Right ventricle myocardium superior (tissue), 1 donor: ENCODE measurements at regions not wholly inside any gene's neighbourhood (a gene's known extent, or its start where the extent isn't known, plus 50 kb on each side); places are given as distances from the start of the nearest gene placed in this dataset.
"Not testable (repeated sequence)": the region's sequence is repeated elsewhere in the genome, so short reads cannot be mapped to it uniquely, and the experiment has no call there.

ENCODE experiments used
- ATAC-seq: fragments of 200-7000 bp; cut with Tn5 transposase; one replicate; pipeline ENCODE4 v1.9.1; 2020; ENCODE audit warnings: mild to moderate bottlenecking; ENCODE audit not compliant: poor library complexity
- DNase-seq: peaks from one replicate; pipeline ENCODE4 v3.0.0-alpha.2; 2020
- intact Hi-C: fragments of 100-400 bp; cut with DNase I; formaldehyde crosslinking; loops from one replicate; pipeline ENCODE4 v1.11.2; 2022
- donor health status: DM: no; HTN: yes; CAD: no; lungs with severe emphysema.

DNA sequence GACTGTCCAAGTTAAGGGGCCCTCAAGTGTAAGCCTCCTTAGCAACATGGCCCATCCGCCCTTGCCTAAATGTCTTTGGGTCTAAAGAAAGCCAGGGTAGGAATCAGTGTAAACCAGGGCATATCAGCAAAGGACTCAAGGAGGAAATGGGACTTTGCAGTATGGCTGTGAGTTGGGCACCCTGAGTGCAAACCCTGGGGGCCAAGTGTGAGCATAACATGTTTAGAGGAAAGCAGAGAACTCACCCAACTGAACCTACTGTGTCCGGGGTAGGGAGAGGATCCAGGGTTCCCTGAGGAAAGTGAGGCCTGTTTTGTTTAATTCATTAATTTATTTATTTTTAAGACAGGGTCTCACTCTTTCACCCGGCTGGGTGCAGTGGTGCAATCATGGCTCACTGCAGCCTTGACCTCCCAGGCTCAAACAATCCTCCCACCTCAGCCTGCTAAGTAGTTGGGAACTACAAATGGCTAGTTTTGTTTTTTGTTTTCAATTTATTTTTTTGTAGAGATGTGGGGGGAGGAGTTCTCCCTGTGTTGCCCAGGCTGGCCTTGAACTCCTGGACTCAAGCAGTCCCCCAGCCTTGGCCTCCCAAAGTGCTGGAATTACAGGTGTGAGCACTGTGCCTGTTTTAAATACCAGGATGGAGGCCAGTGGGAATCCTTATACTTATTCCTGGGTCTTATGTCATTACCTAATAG lies 51.0 kb upstream of the ACTR3 start:
- DNase-seq (no peak), ATAC-seq (no peak)
- intact Hi-C loops, result no loop called here

DNA sequence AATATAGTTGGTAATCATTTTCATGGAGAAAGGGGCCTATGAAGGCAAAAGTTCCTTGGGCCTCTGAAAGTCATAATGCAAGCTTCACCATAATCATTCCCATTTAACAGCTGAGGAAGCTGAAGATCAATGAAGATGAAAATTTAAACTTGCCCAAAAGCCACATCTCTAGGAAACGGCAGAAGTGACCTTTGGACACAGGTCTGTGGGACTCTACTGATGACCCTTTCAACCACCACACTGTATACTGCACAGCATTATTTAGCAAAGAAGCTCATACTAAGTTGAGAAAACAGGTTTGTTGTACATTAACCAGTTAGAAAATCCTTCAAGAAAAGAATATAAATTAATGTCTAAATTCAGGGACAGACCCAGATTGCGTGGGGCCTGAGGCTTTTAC lies 51.6 kb upstream of the ACTR3 start:
- DNase-seq (no peak), ATAC-seq (no peak)
- intact Hi-C loops, result no loop called here

DNA sequence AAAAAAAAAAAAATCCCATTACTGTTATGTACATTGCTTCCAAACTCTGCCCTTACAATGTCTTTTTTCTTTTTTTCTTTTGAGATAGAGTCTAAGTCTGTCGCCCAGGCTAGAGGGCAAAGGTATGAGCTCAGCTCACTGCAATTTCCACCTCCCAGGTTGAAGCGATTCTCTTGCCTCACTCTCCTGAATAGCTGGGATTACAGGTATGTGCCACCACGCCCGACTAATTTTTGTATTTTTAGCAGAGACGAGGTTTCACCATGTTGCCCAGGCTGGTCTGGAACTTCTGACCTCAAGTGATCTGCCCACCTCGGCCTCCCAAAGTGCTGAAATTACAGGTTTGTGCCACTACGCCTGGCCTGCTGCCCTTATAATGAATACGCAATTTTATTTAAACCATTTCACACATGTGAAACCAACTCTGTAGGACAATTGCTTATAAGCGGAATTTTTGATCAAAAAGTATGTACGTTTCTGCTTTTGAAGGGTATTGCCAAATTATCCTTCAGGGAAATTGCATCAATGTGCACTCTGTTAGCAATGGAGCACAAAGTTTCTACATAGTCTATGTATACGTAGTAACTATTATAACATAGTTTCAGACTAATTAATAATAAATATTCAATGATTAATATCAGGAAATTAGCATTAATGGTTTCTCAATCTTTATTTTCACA lies 55.7 kb upstream of the ACTR3 start:
- intact Hi-C loops, result no loop called here
- ATAC-seq (no peak), DNase-seq (no peak)

DNA sequence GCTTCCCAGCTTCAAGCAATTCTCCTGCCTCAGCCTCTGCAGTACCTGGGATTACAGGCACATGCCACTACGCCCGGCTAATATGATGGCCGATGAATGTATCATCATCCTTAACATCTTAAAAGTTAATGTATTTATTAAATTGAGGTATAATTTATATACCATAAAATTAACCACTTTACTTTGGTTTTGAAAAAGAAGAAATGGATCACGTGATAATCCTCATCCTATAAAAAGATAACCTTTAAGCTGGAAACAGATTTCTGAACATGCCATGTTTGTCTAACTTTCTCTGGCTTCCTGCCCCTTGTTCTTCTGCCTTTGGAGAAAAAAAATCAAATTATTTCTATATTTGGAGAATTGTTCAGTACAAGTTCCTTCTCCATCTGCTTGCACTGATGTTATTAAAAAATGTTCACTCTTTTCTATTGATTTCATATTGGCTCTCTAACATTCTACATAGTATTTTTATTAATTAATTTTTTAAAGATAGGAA lies 57.0 kb upstream of the ACTR3 start:
- intact Hi-C loops, result no loop called here
- DNase-seq, result no peak
- ATAC-seq, result no peak

DNA sequence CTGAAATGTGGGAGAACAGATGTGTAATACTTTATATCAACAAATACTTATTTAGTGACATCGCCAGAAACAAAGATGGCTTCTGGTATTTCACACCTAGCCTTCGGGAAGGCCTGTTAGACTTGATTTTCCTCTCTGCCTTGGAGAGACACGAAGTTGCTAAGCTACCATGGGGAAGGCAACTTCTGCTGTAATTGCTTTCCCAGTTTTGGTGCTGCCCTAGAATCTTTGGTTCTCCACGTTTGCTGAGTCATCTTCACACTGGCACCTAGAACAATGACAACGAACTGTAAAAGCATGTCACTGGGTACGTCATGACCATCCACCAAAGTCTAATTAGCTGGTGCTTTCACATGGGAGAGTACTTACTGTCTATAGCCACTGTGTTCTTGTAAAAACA lies 58.7 kb upstream of the ACTR3 start:
- intact Hi-C loops, result no loop called here
- ATAC-seq (no peak), DNase-seq (no peak)

DNA sequence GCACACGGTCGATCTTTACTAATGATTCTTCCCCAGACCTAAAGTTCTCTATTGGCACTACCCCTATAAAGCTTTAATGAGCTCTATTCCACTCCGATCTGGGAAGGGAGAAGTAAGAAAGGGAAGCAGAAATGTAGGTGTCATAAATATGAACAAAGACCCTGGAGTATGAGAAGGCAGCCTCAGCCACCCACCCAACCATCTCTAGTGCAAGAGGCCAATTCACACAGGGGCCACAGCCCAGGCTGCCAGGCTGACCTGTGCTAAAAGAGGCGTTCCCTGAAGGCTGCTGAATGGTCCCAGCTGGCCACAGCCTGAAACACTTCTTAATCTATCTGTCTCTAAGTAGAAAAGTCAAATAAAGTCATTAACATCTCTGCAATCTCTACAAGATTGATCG lies 60.1 kb upstream of the ACTR3 start:
- intact Hi-C loops, result no loop called here
- DNase-seq, result no peak
- ATAC-seq, result no peak

DNA sequence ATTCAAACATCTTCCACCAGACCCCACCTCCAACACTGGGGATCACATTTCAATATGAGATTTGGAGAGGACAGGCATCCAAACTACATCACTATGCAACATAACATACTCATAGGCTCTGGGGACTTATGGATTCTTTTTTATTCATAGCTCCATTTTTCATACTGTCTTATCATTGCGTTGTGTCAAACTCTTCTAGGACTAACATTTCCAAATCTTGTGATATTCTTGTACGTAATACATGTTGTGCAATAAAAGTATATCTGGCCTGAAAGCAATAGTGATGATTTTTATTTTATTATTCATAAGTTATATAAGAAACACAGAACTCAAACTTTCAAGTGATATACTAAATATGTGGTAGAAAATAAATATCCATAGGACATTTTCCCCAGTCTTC lies 60.6 kb upstream of the ACTR3 start:
- no peak for DNase-seq
- ATAC-seq, result no peak
- intact Hi-C loops, result no loop called here

DNA sequence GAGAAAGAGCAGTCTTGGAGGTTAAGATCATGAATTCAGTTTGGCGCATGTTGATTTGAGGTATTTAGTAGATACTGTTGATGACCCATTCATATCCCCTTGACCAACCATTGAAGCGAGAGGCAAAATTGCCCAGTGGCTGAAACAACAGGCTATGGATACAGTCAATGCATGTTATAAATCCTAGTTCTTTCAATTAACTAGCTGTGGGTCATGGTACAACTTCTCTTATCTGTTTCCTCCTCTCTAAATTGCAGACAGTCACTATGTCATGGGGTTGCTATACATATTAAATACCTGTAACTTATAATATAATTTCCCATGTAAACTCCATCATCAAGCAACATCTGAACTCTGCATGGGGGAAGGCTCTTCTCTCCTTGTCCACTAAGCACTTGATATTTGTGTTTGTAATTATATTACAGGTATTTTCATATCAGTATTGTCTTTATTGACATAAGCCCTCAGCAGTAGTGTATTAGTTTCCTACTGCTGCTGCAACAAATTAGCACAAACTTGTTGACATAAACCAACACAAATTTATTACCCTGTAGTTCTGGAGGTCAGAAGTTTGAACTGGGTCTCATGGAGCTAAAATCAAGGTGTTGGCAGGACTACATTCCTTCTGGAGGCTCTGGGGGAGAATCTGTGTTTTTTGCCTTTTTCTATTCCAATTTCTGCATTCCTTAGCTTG lies 61.7 kb upstream of the ACTR3 start:
- DNase-seq (no peak), ATAC-seq (no peak)
- intact Hi-C loops, result no loop called here

DNA sequence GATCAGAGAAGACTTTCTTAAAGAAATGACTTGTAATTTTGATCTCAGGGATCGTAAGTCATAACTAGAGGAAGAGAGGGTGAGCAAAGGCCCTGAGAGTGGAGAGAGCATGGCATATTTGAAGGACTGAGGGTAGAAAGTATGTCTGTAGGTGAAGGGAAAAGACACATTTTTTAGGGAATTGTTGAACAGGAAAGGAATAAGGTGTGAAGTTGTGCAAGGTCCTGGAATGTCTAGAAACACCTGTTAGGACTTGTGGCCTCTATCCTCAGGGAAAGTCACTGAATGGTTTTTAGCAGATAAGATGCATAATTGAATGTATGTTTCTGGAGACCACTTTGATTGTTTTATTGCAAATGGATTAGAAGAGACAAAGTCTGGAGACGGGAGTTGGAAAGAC lies 62.5 kb upstream of the ACTR3 start:
- ATAC-seq (no peak), DNase-seq (no peak)
- intact Hi-C loops, result no loop called here

DNA sequence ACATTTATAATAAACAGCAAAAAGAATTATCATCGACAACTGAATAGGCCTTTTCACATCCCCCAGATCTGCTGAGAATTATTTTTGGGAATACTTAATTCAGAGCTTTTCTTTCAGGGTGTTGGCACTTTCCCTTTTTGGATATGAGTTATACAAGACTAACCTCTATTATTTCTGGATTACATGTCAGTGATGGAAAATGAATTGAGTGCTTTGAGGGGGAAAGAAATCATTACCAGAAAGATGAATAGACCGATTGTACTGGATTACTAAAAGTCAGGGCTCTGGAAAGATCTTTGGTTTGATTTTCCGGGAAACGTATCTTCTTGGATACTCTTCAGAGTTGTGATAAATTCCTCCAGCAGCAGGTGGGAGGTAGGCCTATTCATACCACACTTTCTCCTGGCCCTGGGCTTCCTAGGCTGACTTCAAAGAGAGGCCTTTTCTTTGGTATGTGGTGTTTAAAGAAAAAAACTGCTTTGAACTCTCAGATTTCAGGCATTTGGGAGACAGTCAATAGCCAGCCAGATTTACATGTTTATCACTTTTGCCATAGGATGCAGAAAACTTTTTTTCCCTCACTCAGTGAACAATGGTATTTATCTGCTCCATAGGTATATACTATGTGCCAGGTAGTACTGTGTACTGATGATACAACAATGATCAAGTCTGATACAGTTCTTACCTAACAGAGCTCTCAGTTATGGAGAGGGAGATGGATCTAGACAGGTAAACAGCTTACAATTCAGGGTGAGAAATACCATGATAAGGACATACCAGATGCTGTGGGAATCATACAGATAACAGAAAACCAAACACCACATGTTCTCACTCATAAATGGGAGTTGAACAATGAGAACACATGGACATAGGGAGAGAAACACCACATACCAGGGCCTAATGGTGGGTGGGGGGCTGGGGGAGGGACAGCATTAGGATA lies 63.3 kb upstream of the ACTR3 start:
- intact Hi-C loops, result no loop called here
- ATAC-seq (no peak), DNase-seq (no peak)

DNA sequence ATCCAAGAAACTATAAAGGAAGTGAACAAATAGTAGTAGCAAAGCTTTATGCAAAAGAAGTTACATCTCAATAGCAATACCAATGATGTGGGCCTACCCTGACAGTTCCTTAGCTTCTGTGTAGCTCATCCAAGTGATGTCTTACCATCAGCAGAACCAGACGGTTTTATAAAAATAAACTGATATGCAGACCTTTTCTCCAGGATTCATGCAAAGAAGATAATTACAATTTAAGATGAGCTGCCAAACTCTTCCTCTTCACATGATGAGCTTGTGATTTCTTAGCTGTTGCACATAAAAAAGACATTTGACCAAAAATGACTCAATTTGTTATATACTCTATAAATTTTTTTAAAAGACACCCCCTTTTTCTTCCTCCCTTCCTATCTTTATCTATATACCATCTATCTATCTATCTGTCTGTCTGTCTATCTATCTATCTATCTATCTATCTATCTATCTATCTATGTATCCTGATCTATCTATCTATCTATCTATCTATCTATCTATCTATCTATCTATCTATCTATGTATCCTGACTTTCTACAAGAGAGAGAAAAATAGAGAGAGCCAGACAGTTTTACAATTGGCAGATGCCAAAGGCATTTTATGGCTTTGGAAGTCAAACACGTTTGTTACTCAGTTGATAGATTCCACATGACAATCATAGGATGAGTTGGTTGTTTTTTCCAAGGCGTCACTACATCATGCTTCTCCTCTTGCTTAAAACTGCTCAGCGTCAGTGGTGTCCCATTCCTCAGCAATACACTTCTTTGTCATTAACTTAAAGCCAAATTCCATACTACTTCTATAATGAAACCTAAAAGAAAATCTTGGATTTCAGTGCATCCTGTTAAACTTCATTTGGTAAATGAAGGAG lies 65.9 kb upstream of the ACTR3 start:
- ATAC-seq, result no peak
- intact Hi-C loops, result no loop called here
- DNase-seq, result no peak

DNA sequence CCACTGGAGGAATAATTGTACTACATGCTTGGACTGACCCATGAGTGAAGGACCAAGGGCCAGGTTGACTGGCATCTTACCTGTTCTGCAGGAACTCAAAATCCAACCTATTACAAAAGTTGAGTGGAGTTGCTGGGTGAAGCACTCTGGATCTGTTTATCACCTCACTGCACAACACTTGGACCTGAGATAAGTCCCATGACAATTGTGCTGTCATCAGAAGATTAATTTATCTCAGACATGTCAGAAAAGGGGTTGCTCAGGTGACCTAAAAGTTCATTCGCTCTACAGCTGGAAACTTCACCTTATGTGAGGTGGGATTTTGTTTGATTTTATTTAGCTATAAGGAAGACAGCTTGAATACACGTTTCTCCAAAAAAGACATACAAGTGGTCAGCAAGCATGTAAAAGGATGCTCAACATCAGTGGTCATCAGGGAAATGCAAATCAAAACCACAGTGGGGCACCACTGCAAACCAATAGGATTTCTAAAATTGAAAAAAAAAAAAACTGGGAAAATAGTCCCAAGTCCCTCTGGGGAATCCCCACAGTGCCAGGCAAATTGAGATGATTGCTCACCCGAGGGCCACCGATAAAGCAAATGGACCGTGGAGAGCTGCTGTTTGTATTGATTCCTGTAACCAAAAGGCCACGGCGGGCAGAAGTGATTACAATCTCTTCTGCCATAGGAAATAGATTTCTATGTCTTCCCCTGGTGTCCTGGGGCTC lies 65.8 kb upstream of the SLC35F5 start:
- ATAC-seq (no peak), DNase-seq (no peak)
- intact Hi-C loops, result no loop called here

DNA sequence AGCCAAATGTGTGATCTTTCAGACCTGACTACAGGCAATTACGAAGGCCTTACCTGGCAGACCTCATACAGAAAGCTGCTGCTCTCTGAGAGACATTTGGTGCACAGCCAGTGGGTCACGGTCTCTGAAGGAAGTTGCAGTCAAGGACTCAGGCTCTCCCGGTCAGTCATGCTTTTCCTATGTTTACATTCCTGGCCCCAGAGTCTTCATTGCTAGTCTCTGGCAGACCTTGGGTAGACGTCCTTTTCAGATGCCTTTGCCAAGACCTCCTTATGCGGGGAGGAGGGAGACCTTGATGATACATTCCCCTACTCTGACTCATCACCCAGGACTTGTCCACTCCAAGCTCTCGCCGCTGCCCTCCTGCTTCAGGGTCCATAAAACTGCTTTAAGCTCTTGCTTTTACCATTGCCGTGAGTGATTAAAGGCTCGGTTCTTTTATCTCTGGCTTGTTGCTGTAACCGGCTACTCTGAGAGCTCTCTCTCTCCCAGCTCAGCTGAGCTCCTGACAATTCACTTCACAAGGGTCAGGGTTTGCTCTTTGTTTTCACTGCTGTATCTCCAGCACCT lies 62.0 kb upstream of the SLC35F5 start:
- DNase-seq (peak; percentile 46), ATAC-seq (peak; percentile 92)
- intact Hi-C loops, result no loop called here

DNA sequence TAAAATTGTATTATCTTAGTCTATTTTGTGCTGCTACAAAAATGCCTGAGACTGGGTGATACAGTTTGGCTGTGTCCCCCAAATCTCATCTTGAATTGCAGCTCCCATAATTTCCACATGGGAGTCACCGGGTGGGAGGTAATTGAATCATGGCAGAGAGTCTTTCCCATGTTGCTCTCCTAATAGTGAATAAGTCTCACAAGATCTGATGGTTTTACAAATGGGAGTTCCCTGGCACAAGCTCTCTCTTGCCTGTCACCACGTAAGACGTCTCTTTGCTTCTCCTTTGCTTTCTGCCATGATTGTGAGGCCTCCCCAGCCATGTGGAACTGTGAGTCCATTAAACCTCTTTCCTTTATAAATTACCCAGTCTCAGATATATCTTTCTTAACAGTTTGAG lies 57.0 kb upstream of the SLC35F5 start:
- ATAC-seq, intact Hi-C loops, DNase-seq: not testable (repeated sequence)

DNA sequence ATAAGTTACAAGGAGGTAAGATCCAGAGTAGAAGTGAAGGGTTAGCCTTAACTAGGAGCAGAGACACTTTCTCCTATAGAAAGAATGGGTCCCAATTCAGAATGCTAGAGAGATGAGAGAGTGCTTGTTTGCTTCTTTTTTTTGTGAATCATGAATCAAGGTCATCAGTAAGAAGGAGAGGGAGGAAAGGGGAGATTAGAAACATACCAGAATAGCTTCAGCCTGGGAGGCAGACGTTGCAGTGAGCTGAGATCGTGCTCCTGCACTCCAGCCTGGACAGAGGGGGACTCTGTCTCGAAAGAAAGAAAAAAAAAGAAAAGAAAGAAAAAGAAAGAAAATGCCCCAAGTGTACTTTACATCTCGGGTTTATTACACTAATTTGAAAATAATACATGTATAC lies 55.8 kb upstream of the SLC35F5 start:
- peak; percentile 22 for ATAC-seq

DNA sequence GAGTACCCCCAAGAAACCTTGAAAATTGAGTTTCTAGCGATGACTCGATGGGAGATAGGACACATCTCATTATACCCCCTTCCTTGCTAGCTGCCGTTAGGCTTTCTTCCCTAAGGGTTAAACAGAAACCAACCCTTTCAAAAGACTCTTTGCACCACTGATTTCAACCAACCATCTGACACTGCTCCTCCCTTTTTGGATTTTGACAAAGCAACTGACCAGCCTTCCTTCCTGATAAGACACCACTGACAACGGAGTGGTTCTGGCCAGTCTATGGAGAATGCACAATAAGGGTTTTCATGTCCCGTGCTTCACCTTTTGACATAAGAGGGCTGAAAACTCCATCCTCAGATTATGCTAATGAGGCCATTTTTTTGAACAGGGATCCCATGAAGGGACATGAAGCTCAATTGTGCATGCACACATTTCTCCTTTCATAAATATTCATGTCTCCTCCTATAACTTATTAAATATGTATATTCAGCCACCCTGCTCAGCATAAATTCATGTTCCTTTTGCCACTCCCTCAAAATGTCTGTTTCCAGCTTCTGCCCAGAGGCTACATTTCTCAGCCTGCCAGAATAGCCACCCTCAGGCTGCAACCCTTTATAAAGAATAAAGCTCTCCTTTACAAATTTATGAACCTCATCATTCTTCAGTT lies 52.8 kb upstream of the SLC35F5 start:
- no peak for DNase-seq
- intact Hi-C loops, result no loop called here
- ATAC-seq, result no peak

More for the DNA sequence above, 55.8 kb upstream of the SLC35F5 start:
- intact Hi-C loops, result no loop called here
- DNase-seq, result no peak

DNA sequence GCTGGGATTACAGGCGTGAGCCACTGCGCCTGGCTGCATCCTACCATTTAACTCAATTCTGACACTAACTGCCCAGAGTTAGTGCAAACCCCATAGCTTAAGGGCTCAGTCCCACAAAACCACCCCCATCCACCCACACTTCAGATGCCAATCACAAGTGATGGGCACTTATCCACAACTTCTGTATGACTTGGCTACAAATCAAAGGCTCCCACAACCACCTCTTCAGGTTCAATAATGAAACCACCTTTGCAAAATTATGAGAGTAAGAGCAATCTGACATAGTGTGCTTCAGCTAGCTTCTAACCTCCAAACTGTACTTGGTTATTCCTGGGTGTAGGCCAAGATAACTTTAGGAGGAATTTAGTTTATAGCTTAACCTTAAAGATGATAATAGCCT lies 51.3 kb upstream of the SLC35F5 start:
- ATAC-seq (no peak), DNase-seq (no peak)
- intact Hi-C loops, result no loop called here
